Activated CD8-positive, alpha-beta T cell treated with anti-CD3 and anti-CD28 coated beads for 36 hours (primary cell): ENCODE measurements at regions not wholly inside any gene's neighbourhood (a gene's known extent, or its start where the extent isn't known, plus 50 kb on each side); places are given as distances from the start of the nearest gene placed in this dataset.
"Not testable (repeated sequence)": the region's sequence is repeated elsewhere in the genome, so short reads cannot be mapped to it uniquely, and the experiment has no call there.

Source experiments
- ATAC-seq: fragments of 200-7000 bp; cut with Tn5 transposase; one replicate; pipeline ENCODE4 v1.10.0; 2021; ENCODE audit warnings: mild to moderate bottlenecking, moderate library complexity
- CTCF ChIA-PET: fragments of 350-600 bp; sonication (Branson Sonifier 250); formaldehyde crosslinking; loops from one replicate; lab custom pipeline; 2021; ENCODE audit warnings: antibody characterized with exemption; lab: Charles Lee
- POLR2A ChIA-PET: fragments of 350-600 bp; sonication (Branson Sonifier 250); formaldehyde crosslinking; loops from one replicate; lab custom pipeline; 2021; ENCODE audit warnings: antibody characterized with exemption; lab: Charles Lee
- DNase-seq: peaks from one replicate; pipeline ENCODE4 v3.0.0-alpha.2; 2020
- H3K27ac Mint-ChIP-seq: one replicate; pipeline ENCODE4 v1.8.0; 2021; ENCODE audit warnings: mild to moderate bottlenecking, mixed read lengths
- H3K27me3 Mint-ChIP-seq: one replicate; pipeline ENCODE4 v1.8.0; 2021; ENCODE audit warnings: mixed read lengths
- H3K36me3 Mint-ChIP-seq: one replicate; pipeline ENCODE4 v1.8.0; 2021; ENCODE audit warnings: low read depth, mixed read lengths
- H3K4me1 Mint-ChIP-seq: one replicate; pipeline ENCODE4 v1.8.0; 2021; ENCODE audit warnings: low read depth, mixed read lengths
- H3K4me3 Mint-ChIP-seq: one replicate; pipeline ENCODE4 v1.8.0; 2021; ENCODE audit warnings: mild to moderate bottlenecking, moderate library complexity, mixed read lengths
- H3K9me3 Mint-ChIP-seq: one replicate; pipeline ENCODE4 v1.8.0; 2021; ENCODE audit warnings: mixed read lengths
- intact Hi-C: fragments of 100-400 bp; cut with micrococcal nuclease; formaldehyde crosslinking; loops from one replicate; pipeline ENCODE4 v1.10.0; 2022

- intact Hi-C loops, H3K4me3 Mint-ChIP-seq, H3K9me3 Mint-ChIP-seq, POLR2A ChIA-PET, H3K27me3 Mint-ChIP-seq, H3K27ac Mint-ChIP-seq, ATAC-seq, DNase-seq, H3K4me1 Mint-ChIP-seq, CTCF ChIA-PET, H3K36me3 Mint-ChIP-seq: not testable (repeated sequence)
These were observed 179.2 kb upstream of the OSBPL11 start for GRCh38 chr3:125774433-125775034.

- H3K4me3 Mint-ChIP-seq, H3K9me3 Mint-ChIP-seq, CTCF ChIA-PET, ATAC-seq, H3K4me1 Mint-ChIP-seq, intact Hi-C loops, H3K27me3 Mint-ChIP-seq, H3K36me3 Mint-ChIP-seq, POLR2A ChIA-PET, DNase-seq, H3K27ac Mint-ChIP-seq: not testable (repeated sequence)
These were observed 179.8 kb upstream of the OSBPL11 start for GRCh38 chr3:125775106-125775505.

GRCh38 chr3:125775606-125776294 lies 180.5 kb upstream of the OSBPL11 start:
- H3K4me1 Mint-ChIP-seq, H3K27me3 Mint-ChIP-seq, POLR2A ChIA-PET, H3K27ac Mint-ChIP-seq, H3K4me3 Mint-ChIP-seq, H3K36me3 Mint-ChIP-seq, CTCF ChIA-PET, intact Hi-C loops, H3K9me3 Mint-ChIP-seq, DNase-seq, ATAC-seq: not testable (repeated sequence)

- H3K4me3 Mint-ChIP-seq, H3K9me3 Mint-ChIP-seq, H3K27ac Mint-ChIP-seq, ATAC-seq, POLR2A ChIA-PET, H3K4me1 Mint-ChIP-seq, DNase-seq, CTCF ChIA-PET, H3K36me3 Mint-ChIP-seq, H3K27me3 Mint-ChIP-seq, intact Hi-C loops: not testable (repeated sequence)
These were observed 184.0 kb upstream of the OSBPL11 start for GRCh38 chr3:125779276-125779675.

GRCh38 chr3:125779918-125780317 lies 184.6 kb upstream of the OSBPL11 start:
- DNase-seq, intact Hi-C loops, POLR2A ChIA-PET, ATAC-seq, H3K36me3 Mint-ChIP-seq, H3K4me1 Mint-ChIP-seq, CTCF ChIA-PET, H3K9me3 Mint-ChIP-seq, H3K4me3 Mint-ChIP-seq, H3K27me3 Mint-ChIP-seq, H3K27ac Mint-ChIP-seq: not testable (repeated sequence)

GRCh38 chr3:125781678-125782077 lies 186.4 kb upstream of the OSBPL11 start:
- H3K36me3 Mint-ChIP-seq, intact Hi-C loops, POLR2A ChIA-PET, ATAC-seq, H3K4me3 Mint-ChIP-seq, H3K27me3 Mint-ChIP-seq, H3K4me1 Mint-ChIP-seq, H3K27ac Mint-ChIP-seq, DNase-seq, H3K9me3 Mint-ChIP-seq, CTCF ChIA-PET: not testable (repeated sequence)

GRCh38 chr3:125790312-125790711 lies 178.7 kb upstream of the ROPN1B start:
- H3K36me3 Mint-ChIP-seq, POLR2A ChIA-PET, DNase-seq, H3K4me3 Mint-ChIP-seq, H3K4me1 Mint-ChIP-seq, H3K27ac Mint-ChIP-seq, CTCF ChIA-PET, intact Hi-C loops, ATAC-seq, H3K9me3 Mint-ChIP-seq: not testable (repeated sequence)
- peaks cover 21% of the 10 kb centered on the region for H3K27me3 Mint-ChIP-seq

GRCh38 chr3:125791021-125791420 lies 178.0 kb upstream of the ROPN1B start:
- H3K4me3 Mint-ChIP-seq, H3K4me1 Mint-ChIP-seq, intact Hi-C loops, H3K36me3 Mint-ChIP-seq, POLR2A ChIA-PET, H3K9me3 Mint-ChIP-seq, ATAC-seq, DNase-seq, CTCF ChIA-PET, H3K27ac Mint-ChIP-seq: not testable (repeated sequence)
- H3K27me3 Mint-ChIP-seq, result peaks cover 19% of the 10 kb centered on the region

- H3K4me1 Mint-ChIP-seq, H3K27ac Mint-ChIP-seq, H3K27me3 Mint-ChIP-seq, intact Hi-C loops, H3K36me3 Mint-ChIP-seq, POLR2A ChIA-PET, H3K4me3 Mint-ChIP-seq, DNase-seq, ATAC-seq, CTCF ChIA-PET: not testable (repeated sequence)
- peaks cover 44% of the 10 kb centered on the region for H3K9me3 Mint-ChIP-seq
These were observed 159.0 kb upstream of the ROPN1B start for GRCh38 chr3:125810010-125810409.

- H3K4me3 Mint-ChIP-seq, H3K36me3 Mint-ChIP-seq, H3K4me1 Mint-ChIP-seq, intact Hi-C loops, ATAC-seq, POLR2A ChIA-PET, CTCF ChIA-PET, H3K27me3 Mint-ChIP-seq, H3K27ac Mint-ChIP-seq: not testable (repeated sequence)
- peaks cover 16% of the 10 kb centered on the region for H3K9me3 Mint-ChIP-seq
- DNase-seq, result peak; percentile 48
These were observed 146.8 kb upstream of the ROPN1B start for GRCh38 chr3:125822175-125822574.

GRCh38 chr3:125831005-125831750 lies 137.8 kb upstream of the ROPN1B start:
- not testable (repeated sequence) for H3K27ac Mint-ChIP-seq

GRCh38 chr3:125835562-125835961 lies 133.4 kb upstream of the ROPN1B start:
- intact Hi-C loops, H3K27me3 Mint-ChIP-seq, DNase-seq, H3K9me3 Mint-ChIP-seq, H3K4me3 Mint-ChIP-seq, ATAC-seq, H3K4me1 Mint-ChIP-seq, H3K27ac Mint-ChIP-seq, POLR2A ChIA-PET, CTCF ChIA-PET, H3K36me3 Mint-ChIP-seq: not testable (repeated sequence)

More at GRCh38 chr3:125831005-125831750, 137.8 kb upstream of the ROPN1B start:
- ATAC-seq, H3K36me3 Mint-ChIP-seq, DNase-seq, intact Hi-C loops, CTCF ChIA-PET, H3K4me3 Mint-ChIP-seq, H3K4me1 Mint-ChIP-seq, POLR2A ChIA-PET, H3K27me3 Mint-ChIP-seq: not testable (repeated sequence)
- H3K9me3 Mint-ChIP-seq, result peaks cover 21% of the 10 kb centered on the region
